GM19351 (cell line): ENCODE measurements at regions not wholly inside any gene's neighbourhood (a gene's known extent, or its start where the extent isn't known, plus 50 kb on each side); places are given as distances from the start of the nearest gene placed in this dataset.
"Not testable (repeated sequence)": the region's sequence is repeated elsewhere in the genome, so short reads cannot be mapped to it uniquely, and the experiment has no call there.

Experiments used
- ATAC-seq: cut with Tn5 transposase; IDR thresholded peaks from one replicate; pipeline ENCODE4 v1.9.1; 2021; ENCODE audit warnings: mild to moderate bottlenecking, moderate library complexity; ENCODE audit not compliant: unreplicated experiment

DNA sequence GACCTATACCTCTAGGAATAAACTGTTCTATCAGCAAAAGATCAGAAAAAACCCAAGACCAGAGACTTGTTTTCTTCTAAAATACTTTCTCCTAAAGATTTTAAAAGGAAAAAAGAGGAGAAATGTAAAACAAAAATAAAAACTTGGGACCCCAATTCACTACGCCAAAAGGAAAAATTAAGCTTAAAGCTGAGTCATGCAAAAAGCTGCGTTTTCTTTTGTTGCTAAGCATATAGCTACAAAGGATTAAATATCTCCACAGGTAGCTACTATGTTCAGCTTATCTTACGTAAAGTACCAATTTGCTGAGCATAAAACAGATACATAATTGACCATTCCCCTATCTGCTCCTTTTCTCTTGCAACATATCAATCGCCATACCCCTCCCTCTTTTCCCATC is 950.0 kb upstream of the NXPH2 start:
- ATAC-seq, result no peak

GRCh38 chr2:139721411-139721995 is 941.3 kb upstream of the NXPH2 start:
- no peak for ATAC-seq

DNA sequence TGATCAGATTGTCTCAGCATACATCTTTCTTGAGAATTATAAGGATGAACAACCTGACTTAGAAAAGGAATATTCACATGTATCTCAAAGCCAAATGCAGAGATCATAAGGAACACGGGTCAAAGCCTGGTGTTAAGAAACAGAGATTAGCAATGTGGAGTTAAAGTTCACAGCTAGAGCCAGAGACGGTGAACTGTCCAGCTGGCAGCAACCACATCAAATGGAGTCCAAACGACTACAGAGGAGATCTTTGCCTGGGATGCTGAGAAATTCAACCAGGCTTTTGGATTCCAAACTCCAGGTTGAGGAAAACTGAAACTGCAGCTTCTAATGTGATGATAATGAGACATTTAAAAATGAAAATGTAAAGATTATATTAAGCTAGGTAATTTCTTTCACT is 939.9 kb upstream of the NXPH2 start:
- no peak for ATAC-seq

DNA sequence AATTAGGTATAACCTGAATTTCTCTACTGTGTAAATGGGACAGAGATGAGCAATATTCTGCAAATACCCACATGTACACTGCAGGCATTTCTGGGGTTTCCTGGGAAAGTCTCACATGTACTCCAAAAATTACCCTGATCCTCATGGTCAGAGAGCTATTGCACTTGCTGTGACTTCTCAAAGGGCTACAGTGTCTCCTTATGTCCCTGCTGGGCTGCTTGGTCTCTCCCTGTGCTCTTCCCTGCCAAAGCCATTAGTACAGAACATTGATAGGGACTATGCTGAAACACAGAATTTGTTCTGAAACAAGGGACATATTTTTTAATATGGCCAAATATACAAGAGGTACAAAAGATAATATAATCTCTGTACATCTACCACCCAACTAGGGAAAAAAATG is 924.4 kb upstream of the NXPH2 start:
- ATAC-seq, result no peak

DNA sequence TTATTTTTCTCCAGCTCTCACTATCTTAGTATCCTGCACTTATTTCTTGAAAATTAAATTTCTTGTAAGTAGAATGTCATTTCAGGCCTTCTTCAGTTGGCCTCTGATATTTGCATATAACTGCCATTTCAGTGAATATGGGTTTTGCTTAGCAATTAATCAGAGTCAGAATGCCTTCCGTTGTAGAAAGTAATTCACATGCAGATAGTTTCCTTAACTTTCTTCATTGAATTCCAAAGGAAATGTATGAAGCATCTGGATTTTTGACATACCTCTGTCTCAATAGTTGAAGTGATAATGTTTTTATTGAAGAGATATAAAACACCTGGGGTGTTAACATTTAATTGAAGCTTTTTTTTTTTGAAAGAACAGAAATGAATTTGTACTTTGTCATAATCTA is 914.1 kb upstream of the NXPH2 start:
- no peak for ATAC-seq

- ATAC-seq, result no peak
Observed at GRCh38 chr2:139686205-139686604, 906.0 kb upstream of the NXPH2 start.

- no peak for ATAC-seq
Observed at GRCh38 chr2:139685090-139685983, 905.1 kb upstream of the NXPH2 start.

GRCh38 chr2:139684286-139684860 is 904.2 kb upstream of the NXPH2 start:
- no peak for ATAC-seq

DNA sequence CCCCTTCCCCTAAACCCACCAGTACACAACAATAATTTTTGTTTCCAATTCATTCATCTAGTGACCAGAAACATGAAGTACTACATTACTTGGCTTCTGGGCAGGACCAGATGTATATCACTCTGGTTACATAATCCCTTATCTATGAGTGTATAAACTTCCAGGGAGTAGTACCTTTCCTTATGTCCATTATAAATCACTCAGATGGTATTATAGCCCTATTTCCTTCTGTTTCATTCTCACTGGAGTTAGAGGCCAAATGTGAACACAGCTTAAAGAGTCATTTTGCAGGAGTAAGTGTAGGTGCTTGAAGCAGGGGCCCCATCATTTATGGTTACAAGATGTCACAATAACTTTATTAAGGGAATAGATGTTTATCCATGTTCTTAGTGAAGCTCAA is 894.4 kb upstream of the NXPH2 start:
- no peak for ATAC-seq

- ATAC-seq, result not testable (repeated sequence)
Observed at GRCh38 chr2:139673447-139673846, 893.3 kb upstream of the NXPH2 start.

DNA sequence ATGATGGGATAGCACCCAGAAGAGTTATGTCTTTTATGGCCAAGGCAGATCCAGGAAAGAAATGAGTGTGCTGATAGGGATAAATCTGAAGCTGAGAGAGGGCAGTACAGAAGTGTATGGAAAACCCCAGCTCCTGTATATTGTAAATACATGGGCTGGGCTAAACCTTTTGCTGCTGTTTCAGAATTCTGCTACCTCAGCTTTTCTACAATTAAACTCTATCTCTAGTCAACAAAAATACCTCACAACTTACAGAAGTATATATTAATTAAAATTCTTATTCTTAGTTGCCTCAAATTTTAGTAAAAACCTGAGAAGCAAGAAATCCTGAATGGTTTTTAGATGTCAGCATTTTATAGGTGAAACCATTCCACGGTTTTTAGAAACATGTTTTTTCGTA is 889.5 kb upstream of the NXPH2 start:
- ATAC-seq, result no peak

DNA sequence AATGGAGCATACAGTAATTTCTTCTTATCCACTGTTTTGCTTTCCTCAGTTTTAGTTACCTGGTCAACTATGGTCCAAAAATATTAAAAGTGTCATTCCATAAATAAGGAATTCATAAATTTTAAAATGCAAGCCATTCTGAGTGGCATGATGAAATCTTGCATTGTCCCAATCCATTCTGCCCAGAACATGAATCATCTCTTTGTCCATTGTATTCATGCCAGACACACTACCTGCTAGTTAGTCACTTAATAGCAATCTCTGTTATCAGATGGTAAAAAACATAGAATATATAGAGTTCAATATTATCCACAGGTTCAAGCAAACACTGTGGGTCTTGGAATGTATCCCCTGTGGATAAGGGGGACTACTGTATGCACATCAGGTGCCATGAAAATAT is 872.2 kb upstream of the NXPH2 start:
- no peak for ATAC-seq

GRCh38 chr2:139645617-139646016 is 865.4 kb upstream of the NXPH2 start:
- ATAC-seq, result no peak

DNA sequence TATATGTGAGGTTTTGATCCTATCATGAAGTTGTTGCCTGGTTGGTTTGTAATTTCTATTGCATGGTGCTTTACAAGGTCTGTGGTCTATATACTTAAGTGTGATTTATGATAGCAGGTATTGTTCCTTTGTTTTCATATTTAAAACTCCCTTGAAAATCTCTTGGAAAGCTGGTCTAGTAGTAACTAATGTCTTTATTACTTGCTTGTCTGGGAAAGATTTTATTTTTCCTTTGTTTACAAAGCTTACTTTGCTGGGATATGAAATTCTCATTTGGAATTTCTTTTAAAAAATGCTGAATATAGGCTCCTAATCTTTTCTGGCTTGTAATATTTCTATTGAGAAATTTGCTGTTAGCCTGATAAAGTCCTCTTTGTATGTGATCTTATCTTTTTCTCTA is 862.9 kb upstream of the NXPH2 start:
- no peak for ATAC-seq

GRCh38 chr2:139631966-139632365 is 851.8 kb upstream of the NXPH2 start:
- no peak for ATAC-seq

DNA sequence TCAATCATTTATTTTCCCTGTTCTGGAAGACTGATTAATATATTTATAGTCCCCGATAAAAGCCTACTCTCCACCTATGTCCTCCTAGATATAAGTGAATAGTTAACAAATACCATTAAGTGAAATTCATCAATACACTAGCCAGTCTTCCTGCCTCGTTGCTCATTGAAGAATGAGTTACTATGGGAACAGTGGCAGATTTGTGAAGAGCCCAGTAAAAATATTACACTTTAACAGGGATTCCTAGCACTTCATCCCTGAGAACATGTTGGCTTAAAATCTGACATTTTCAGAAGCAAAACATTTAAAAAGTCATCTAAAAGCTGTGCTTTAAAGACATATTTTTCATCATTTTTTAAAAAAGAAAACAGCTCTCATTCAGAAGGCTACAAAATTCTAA is 848.7 kb upstream of the NXPH2 start:
- no peak for ATAC-seq

GRCh38 chr2:139626128-139626527 is 845.9 kb upstream of the NXPH2 start:
- ATAC-seq, result no peak

GRCh38 chr2:139622691-139623090 is 842.5 kb upstream of the NXPH2 start:
- ATAC-seq, result no peak

DNA sequence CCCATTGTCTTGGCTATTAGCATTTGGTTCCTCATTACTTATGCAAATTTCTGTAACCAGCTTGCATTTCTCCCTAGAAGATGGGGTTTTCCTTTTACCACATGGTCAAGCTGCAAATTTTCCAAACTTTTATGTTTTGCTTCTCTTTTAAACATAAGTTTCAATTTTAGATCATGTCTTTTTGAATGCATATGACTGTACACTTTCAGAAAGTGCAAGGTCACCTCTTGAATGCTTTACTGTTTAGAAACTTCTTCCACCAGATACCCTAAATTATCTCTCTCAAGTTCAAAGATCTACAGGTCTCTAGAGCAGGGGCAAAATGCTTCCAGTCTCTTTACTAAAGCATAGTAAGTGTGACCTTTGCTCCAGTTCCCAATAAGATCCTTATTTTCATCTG is 837.6 kb upstream of the NXPH2 start:
- no peak for ATAC-seq

DNA sequence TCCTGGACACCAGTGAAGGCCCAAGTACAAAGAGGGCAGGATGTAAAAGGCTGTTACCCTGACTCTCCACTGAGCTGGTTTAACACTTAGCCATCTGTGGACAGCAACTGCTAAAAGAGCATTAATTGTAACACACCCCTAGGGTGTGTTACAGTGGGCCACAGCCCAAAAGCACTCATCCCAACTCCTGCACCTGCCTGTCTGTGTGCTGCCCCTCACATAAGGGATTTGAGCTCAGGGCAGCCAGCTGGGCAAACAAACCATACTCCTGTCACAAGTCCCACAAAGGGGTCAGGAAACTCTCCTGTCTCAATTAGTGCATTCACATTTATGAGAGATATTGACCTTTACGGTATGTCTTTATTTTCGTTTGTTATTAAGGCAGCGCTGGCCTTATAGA is 833.1 kb upstream of the NXPH2 start:
- ATAC-seq, result no peak

DNA sequence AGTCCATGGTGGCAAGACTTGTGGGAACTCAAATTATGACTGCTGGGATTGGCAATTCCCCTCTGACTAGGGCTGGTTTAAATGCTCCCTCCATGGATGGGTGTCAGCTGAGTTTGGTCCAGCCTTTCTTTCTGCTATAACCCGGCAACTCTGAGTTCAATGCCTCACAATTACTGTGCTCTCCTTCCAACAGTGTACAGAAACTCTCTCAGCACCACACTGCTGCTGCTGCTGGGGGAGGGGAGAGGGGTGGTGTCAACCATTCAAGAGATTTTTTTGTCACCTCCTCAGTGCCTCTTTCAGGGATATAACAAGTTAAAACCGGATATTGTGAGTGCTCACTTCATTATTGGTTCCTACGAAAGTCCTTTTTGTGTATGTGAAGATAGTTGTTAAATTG is 830.3 kb upstream of the NXPH2 start:
- ATAC-seq, result no peak

DNA sequence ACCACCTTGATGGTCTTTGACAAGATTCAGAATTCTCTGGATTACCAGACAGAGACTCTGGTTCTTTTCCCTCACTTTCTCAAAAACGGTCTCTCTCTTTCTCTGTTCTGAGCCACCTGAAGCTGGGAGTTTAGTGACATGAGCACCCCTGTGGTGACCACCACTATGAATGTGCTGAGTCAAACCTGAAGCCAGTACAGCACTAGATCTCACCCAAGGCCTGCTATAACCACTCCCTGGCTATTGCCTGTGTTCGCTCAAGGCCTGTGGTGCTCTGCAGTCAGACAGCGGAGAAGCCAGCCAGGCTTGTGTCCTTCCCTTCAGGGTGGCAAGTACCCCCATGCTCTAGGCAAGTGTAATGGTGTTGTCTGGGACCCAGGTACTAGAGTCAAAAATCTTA is 828.9 kb upstream of the NXPH2 start:
- no peak for ATAC-seq
